Right cardiac atrium (tissue), 5 donors: ENCODE measurements at regions not wholly inside any gene's neighbourhood (a gene's known extent, or its start where the extent isn't known, plus 50 kb on each side); places are given as distances from the start of the nearest gene placed in this dataset.
"Not testable (repeated sequence)": the region's sequence is repeated elsewhere in the genome, so short reads cannot be mapped to it uniquely, and the experiment has no call there.

ENCODE experiments used
- ATAC-seq, 2 donors: fragments of 200-7000 bp; cut with Tn5 transposase; one replicate each; pipeline versions ENCODE4 v1.8.0 to v1.9.1; 2020; ENCODE audit warnings: moderate library complexity in 2 of 2, mild to moderate bottlenecking in 1 of 2
- DNase-seq, 3 donors: peaks; one replicate each; pipeline ENCODE4 v3.0.0-alpha.2; 2020
- H3K27ac ChIP-seq: one replicate; pipeline ENCODE4 v1.5.1; 2013; ENCODE audit warnings: mild to moderate bottlenecking, low read length, control low read depth, moderate library complexity
- H3K27me3 ChIP-seq: one replicate; pipeline ENCODE4 v1.6.1; 2013; ENCODE audit not compliant: control insufficient read depth, insufficient read depth
- H3K4me1 ChIP-seq: one replicate; pipeline ENCODE4 v1.6.1; 2013; ENCODE audit warnings: low read length; ENCODE audit not compliant: control insufficient read depth, insufficient read depth
- H3K4me3 ChIP-seq: one replicate; pipeline ENCODE4 v1.5.1; 2013; ENCODE audit warnings: low read length, control low read depth
- H3K9me3 ChIP-seq: one replicate; pipeline ENCODE4 v1.6.1; 2013; ENCODE audit warnings: low read length; ENCODE audit not compliant: control insufficient read depth
- WGBS: extraction: QIAGEN DNeasy Blood & Tissue Kit; methylation state at CpG from one replicate; pipeline ENCODE4 v1.1.7; 2013; 5-methylcytosine and 5-hydroxymethylcytosine counted together
- intact Hi-C, 4 donors: fragments of 100-400 bp; cut with DNase I; formaldehyde crosslinking; loops; one replicate each; pipeline versions ENCODE4 v1.11.0 to v1.14.0; 2022 to 2023
- donor health status: healthy with polysubstance abuse.
- donor health status: DM: no; HTN: yes; CAD: no.
- donor health status: DM: no; HTN: no; CAD: no.
- donor health status: DM: no; HTN: yes; CAD: no; lungs with severe emphysema.
- donor health status: DM: yes; HTN: yes; CAD: no.

DNA sequence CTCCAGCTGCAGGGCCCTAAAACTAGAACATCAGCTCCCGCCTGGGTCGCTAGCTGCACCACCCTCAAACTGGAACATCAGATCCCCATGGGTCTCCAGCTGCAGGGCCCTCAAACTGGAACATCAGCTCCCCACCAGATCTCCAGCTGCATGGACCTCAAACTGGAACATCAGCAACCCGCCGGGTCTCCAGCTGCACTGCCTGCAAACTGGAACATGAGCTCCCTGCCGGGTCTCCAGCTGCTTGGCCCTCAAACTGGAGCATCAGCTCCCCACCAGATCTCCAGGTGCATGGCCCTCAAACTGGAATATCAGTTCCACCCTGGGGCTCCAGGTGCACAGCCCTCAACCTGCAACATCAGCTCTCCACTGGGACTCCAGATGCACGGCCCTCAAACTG lies 82.7 kb downstream of the TFRC start:
- H3K27ac ChIP-seq, H3K27me3 ChIP-seq, H3K4me1 ChIP-seq, DNase-seq, intact Hi-C loops, ATAC-seq, H3K9me3 ChIP-seq, H3K4me3 ChIP-seq: not testable (repeated sequence)
- 90% methylated on average over 6 of the region's 6 CpGs for WGBS

GRCh38 chr3:195996314-195996713 lies 85.6 kb downstream of the TFRC start:
- WGBS, result 88% methylated on average over 10 of the region's 18 CpGs
- ATAC-seq, DNase-seq, H3K4me3 ChIP-seq, H3K27me3 ChIP-seq, H3K9me3 ChIP-seq, H3K4me1 ChIP-seq, H3K27ac ChIP-seq, intact Hi-C loops: not testable (repeated sequence)

GRCh38 chr3:195994343-195994742 lies 86.0 kb upstream of the TNK2 start:
- H3K9me3 ChIP-seq, H3K4me1 ChIP-seq, intact Hi-C loops, H3K27ac ChIP-seq, H3K4me3 ChIP-seq, ATAC-seq, H3K27me3 ChIP-seq: not testable (repeated sequence)
- WGBS, result 27% methylated on average over 13 of the region's 14 CpGs
- peak; percentile 41 to 75 (median 67) for DNase-seq

DNA sequence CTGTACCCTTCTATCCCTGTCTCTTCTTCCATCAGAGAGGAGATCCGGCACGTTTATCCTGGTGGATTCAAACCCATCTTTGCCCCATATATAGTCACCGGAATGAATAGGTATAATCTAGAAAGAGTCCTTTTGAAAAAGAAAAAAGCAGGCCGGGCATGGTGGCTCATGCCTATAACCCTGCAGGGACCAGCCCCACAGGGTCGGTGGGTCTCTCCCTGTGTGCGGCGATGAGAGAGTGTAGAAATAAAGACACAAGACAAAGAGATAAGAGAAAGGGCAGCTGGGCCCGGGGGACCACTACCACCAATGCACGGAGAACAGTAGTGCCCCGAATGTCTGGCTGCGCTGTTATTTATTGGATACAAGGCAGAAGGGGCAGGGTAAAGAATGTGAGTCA lies 85.3 kb upstream of the TNK2 start:
- WGBS, result 86% methylated on average over 11 of the region's 11 CpGs
- H3K9me3 ChIP-seq, DNase-seq, H3K4me3 ChIP-seq, H3K27me3 ChIP-seq, H3K27ac ChIP-seq, ATAC-seq, H3K4me1 ChIP-seq, intact Hi-C loops: not testable (repeated sequence)

DNA sequence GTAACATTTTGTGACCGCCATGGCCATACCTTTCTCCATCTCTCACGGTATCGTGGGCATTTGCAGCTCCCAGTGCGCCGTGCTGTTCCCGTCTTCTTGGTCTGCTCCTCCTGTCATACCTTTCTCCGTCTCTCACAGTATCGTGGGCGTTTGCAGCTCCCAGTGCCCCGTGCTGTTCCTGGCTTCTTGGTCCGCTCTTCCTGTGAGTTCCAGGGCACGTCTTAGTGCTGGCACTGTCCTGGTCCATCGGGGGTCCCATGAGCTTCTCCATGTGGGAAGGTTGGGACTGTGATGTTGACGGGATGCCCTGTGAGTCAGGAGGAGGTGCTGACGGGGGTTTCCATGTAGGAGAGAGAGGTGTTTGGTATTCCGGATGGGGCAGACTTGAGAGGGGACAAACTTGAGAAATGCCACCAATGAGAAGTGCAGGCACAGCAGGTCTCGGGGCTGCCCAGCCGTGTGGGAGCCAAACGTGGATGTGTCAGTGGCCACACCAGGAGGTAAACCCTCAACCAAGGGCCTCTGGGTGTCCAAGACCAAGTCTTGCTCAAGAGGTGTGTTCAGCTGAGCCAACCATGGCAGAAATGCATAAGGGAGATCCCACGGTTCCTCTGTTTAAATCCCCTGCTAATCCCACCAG lies 84.7 kb upstream of the TNK2 start:
- 92% methylated on average over 19 of the region's 20 CpGs for WGBS
- ATAC-seq, intact Hi-C loops: not testable (repeated sequence)

GRCh38 chr3:195991986-195992385 lies 83.6 kb upstream of the TNK2 start:
- intact Hi-C loops, H3K9me3 ChIP-seq, H3K4me1 ChIP-seq, H3K4me3 ChIP-seq, H3K27ac ChIP-seq, H3K27me3 ChIP-seq, ATAC-seq, DNase-seq: not testable (repeated sequence)
- 90% methylated on average over 9 of the region's 12 CpGs for WGBS

More for the DNA sequence above, 84.7 kb upstream of the TNK2 start:
- H3K27me3 ChIP-seq, H3K4me1 ChIP-seq, H3K27ac ChIP-seq, H3K4me3 ChIP-seq, DNase-seq, H3K9me3 ChIP-seq: not testable (repeated sequence)

DNA sequence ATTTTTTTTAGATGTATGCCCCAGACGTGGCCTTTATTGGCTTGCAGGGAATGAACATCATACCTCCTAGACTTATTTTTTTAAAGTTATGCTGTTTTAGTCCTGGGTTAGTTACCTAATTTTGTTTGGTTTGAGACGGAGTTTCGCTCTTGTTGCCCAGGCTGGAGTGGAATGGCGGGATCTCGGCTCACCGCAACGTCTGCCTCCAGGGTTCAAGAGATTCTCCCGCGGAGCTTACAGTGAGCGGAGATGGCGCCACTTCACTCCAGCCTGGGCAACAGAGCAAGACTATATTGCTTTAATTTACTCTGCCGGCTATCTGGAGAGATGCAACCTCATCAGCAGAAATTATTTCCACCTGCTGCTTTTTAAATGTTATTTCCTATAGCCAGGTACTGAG lies 82.9 kb upstream of the TNK2 start:
- H3K4me3 ChIP-seq, ATAC-seq, intact Hi-C loops, H3K27ac ChIP-seq, H3K27me3 ChIP-seq, H3K4me1 ChIP-seq, DNase-seq, H3K9me3 ChIP-seq: not testable (repeated sequence)
- WGBS, result 87% methylated on average over 12 of the region's 12 CpGs

- ATAC-seq, H3K27ac ChIP-seq, H3K4me1 ChIP-seq, H3K9me3 ChIP-seq, intact Hi-C loops, H3K27me3 ChIP-seq, DNase-seq: not testable (repeated sequence)
- 52% methylated on average over 7 of the region's 7 CpGs for WGBS
- peak overlapping the region; percentile 59 for H3K4me3 ChIP-seq
Observed at GRCh38 chr3:195990841-195991174, 82.5 kb upstream of the TNK2 start.

- H3K9me3 ChIP-seq, intact Hi-C loops: not testable (repeated sequence)
- 2% methylated on average over 90 of the region's 107 CpGs for WGBS
Observed at GRCh38 chr3:195989921-195990840, 81.8 kb upstream of the TNK2 start.

GRCh38 chr3:195989197-195989920 lies 81.0 kb upstream of the TNK2 start:
- H3K9me3 ChIP-seq, intact Hi-C loops, H3K4me1 ChIP-seq, H3K27me3 ChIP-seq: not testable (repeated sequence)
- peak; percentile 72 to 89 (median 87) for DNase-seq
- peak; percentile 84 to 85 for ATAC-seq
- WGBS, result 0% methylated on average over 20 of the region's 46 CpGs
- Histone ChIP-seq H3K27ac (peak overlapping the region; percentile 15), H3K4me3 (peak overlapping the region; percentile 52)

More at GRCh38 chr3:195989921-195990840, 81.8 kb upstream of the TNK2 start:
- H3K27ac ChIP-seq, result peak overlapping the region; percentile 21
- not testable (repeated sequence) for H3K4me1 ChIP-seq, H3K27me3 ChIP-seq
- DNase-seq, result peak; percentile 96 to 99 (median 99)
- ATAC-seq, result peak; percentile 94 to 97
- H3K4me3 ChIP-seq, result peak overlapping the region; percentile 59

GRCh38 chr3:195988764-195989163 lies 80.4 kb upstream of the TNK2 start:
- DNase-seq, intact Hi-C loops, H3K4me3 ChIP-seq, H3K9me3 ChIP-seq, H3K27ac ChIP-seq, ATAC-seq, H3K4me1 ChIP-seq, H3K27me3 ChIP-seq: not testable (repeated sequence)
- 65% methylated on average over 7 of the region's 7 CpGs for WGBS
